Naive thymus-derived CD8-positive, alpha-beta T cell (primary cell): ENCODE measurements at regions not wholly inside any gene's neighbourhood (a gene's known extent, or its start where the extent isn't known, plus 50 kb on each side); places are given as distances from the start of the nearest gene placed in this dataset.
A peak's percentile ranks its signal among the peaks of the same experiment; 100 is the strongest.

Experiments used
- ATAC-seq, 2 donors: fragments of 150-1000 bp; cut with Tn5 transposase in 1 of 2; sonication (Bioruptor Pico), chemical (Tn5 transposase) in 1 of 2; 1 replicate in 1 of 2; 2 replicates in 1 of 2; pipeline ENCODE4 v1.10.0; 2021; ENCODE audit warnings: mild to moderate bottlenecking in 2 of 2, moderate library complexity in 2 of 2
- POLR2A ChIA-PET: fragments of 350-600 bp; sonication (Branson Sonifier 250); formaldehyde crosslinking; loops from one replicate; lab custom pipeline; 2021; ENCODE audit warnings: antibody characterized with exemption; lab: Charles Lee
- DNase-seq, 10 donors: peaks; one replicate each; pipeline versions ENCODE4 v3.0.0 to v3.0.0-alpha.2; 2020 to 2022
- H3K27ac Mint-ChIP-seq, 10 donors: one replicate each; pipeline ENCODE4 v1.8.0; 2020 to 2022; ENCODE audit warnings: mild to moderate bottlenecking in 10 of 10, mixed read lengths in 10 of 10, moderate library complexity in 4 of 10, inconsistent platforms in 1 of 10
- H3K27me3 Mint-ChIP-seq, 5 donors: one replicate each; pipeline ENCODE4 v1.8.0; 2021 to 2022; ENCODE audit warnings: mixed read lengths in 5 of 5
- H3K36me3 Mint-ChIP-seq, 3 donors: one replicate each; pipeline ENCODE4 v1.8.0; 2020 to 2022; ENCODE audit warnings: mixed read lengths in 3 of 3, mild to moderate bottlenecking in 2 of 3, inconsistent platforms in 1 of 3
- H3K4me1 Mint-ChIP-seq, 4 donors: one replicate each; pipeline ENCODE4 v1.8.0; 2021 to 2022; ENCODE audit warnings: mixed read lengths in 4 of 4
- H3K4me3 Mint-ChIP-seq, 10 donors: one replicate each; pipeline ENCODE4 v1.8.0; 2020 to 2022; ENCODE audit warnings: mild to moderate bottlenecking in 10 of 10, mixed read lengths in 10 of 10, moderate library complexity in 6 of 10, inconsistent platforms in 1 of 10
- H3K9me3 Mint-ChIP-seq, 9 donors: one replicate each; pipeline ENCODE4 v1.8.0; 2020 to 2022; ENCODE audit warnings: mixed read lengths in 9 of 9, mild to moderate bottlenecking in 3 of 9, inconsistent platforms in 1 of 9, moderate library complexity in 1 of 9

DNA sequence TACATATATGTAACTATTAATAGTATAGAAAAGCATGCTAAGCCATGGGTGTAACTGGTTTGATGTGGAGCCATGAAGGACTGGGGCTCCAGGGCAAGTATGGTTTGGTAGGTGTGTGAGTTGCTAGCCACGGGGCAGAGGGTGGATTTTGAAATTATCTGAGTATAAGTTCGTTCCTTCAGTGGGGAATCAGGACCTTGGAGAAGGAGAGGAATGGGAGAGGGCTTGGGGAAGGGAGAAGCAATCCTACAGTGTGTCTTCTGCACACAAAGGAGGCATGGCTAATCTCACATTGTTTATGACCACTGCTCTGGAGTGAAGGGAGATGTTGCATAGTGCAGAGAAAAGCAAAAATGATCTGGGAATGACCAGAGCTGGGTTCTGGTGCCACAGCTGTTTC is 127.8 kb upstream of the CADM1 start:
- Mint-ChIP-seq H3K27me3 (peaks cover 4 to 23% (median 9%) of the 10 kb centered on the region in 5 donors), H3K27ac (no peak overlapping the region), H3K36me3 (no peaks in the 10 kb centered on the region), H3K4me1 (no peaks in the 10 kb centered on the region), H3K4me3 (peak overlapping the region in 1 of 10 donors; percentile 61), H3K9me3 (peaks cover 0 to 4% (median 0%) of the 10 kb centered on the region in 9 donors)
- DNase-seq, result no peak
- POLR2A ChIA-PET, result no interaction called here
- no peak for ATAC-seq

- no peaks in the 10 kb centered on the region for H3K36me3 Mint-ChIP-seq
- no peak overlapping the region for H3K4me3 Mint-ChIP-seq
- DNase-seq (no peak), ATAC-seq (no peak)
- peaks cover 4 to 23% (median 9%) of the 10 kb centered on the region in 5 donors for H3K27me3 Mint-ChIP-seq
- peaks cover 0 to 4% (median 0%) of the 10 kb centered on the region in 9 donors for H3K9me3 Mint-ChIP-seq
- POLR2A ChIA-PET, result no interaction called here
- H3K27ac Mint-ChIP-seq, result no peak overlapping the region
- H3K4me1 Mint-ChIP-seq, result no peaks in the 10 kb centered on the region
Measured at GRCh38 chr11:115631609-115632008, 127.4 kb upstream of the CADM1 start.

DNA sequence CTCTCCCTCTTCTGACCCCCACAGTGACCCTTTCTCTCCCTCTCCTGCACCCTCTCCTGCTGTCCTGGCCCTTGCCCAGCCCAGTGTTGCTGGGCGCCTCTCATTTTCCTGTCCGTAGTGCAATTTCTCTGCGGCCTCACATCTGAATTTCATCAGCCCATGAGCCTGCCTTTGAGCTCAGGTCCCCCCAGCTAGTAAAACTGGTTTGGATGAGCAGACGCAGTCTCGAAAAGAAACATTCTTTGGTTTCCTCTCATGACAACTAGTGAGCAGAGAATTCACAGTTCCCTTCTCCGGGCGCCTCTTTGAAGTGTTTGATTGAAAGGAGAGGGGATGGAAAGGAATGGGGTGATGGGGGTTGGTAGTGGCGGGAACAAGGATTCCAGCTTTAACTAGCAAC is 126.0 kb upstream of the CADM1 start:
- H3K9me3 Mint-ChIP-seq, result peaks cover 0 to 4% (median 0%) of the 10 kb centered on the region in 9 donors
- POLR2A ChIA-PET, result no interaction called here
- H3K27ac Mint-ChIP-seq, result no peak overlapping the region
- H3K27me3 Mint-ChIP-seq, result peaks cover 4 to 26% (median 8%) of the 10 kb centered on the region in 5 donors
- H3K4me3 Mint-ChIP-seq, result no peak overlapping the region
- DNase-seq (no peak), ATAC-seq (no peak)
- H3K4me1 Mint-ChIP-seq, result no peaks in the 10 kb centered on the region
- H3K36me3 Mint-ChIP-seq, result no peaks in the 10 kb centered on the region

DNA sequence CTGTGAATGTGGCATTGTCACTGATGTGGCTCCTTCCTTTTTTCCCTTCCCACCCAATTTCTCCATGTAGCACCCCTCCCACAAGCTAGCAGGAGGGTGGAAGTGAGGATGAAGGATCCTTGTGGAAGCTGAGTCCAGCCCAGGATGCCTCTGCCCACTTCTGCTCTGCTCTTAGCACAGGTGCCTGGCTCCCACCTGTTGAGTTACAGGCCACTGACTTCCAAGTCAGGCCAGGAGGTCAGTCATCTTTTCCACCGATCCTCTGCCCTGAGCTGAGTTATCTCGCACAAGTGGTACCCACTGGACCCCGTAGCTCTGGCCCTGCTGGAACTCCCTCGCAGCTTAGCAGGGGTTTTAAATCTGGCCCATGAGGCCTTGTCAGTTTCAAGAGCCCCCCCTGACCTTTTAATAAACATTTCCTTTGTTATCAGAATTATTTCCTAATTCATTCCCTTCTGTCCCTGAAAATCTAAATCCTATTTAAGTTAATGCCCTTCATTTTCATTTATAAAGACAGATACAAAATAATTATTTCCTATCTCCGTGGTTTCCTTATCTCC is 125.3 kb upstream of the CADM1 start:
- POLR2A ChIA-PET, result no interaction called here
- H3K27me3 Mint-ChIP-seq, result peaks cover 4 to 26% (median 8%) of the 10 kb centered on the region in 5 donors
- H3K27ac Mint-ChIP-seq, result no peak overlapping the region
- no peak for ATAC-seq
- H3K9me3 Mint-ChIP-seq, result peaks cover 0 to 4% (median 0%) of the 10 kb centered on the region in 9 donors
- H3K4me3 Mint-ChIP-seq, result no peak overlapping the region
- DNase-seq, result no peak
- H3K4me1 Mint-ChIP-seq, result no peaks in the 10 kb centered on the region
- no peaks in the 10 kb centered on the region for H3K36me3 Mint-ChIP-seq

GRCh38 chr11:115627666-115628460 is 123.6 kb upstream of the CADM1 start:
- Mint-ChIP-seq H3K4me3 (no peak overlapping the region), H3K27ac (no peak overlapping the region), H3K36me3 (no peaks in the 10 kb centered on the region), H3K4me1 (no peaks in the 10 kb centered on the region), H3K9me3 (peaks cover 0 to 4% (median 0%) of the 10 kb centered on the region in 9 donors), H3K27me3 (peaks cover 4 to 26% (median 8%) of the 10 kb centered on the region in 5 donors)
- ATAC-seq (no peak), DNase-seq (no peak)
- POLR2A ChIA-PET, result no interaction called here

DNA sequence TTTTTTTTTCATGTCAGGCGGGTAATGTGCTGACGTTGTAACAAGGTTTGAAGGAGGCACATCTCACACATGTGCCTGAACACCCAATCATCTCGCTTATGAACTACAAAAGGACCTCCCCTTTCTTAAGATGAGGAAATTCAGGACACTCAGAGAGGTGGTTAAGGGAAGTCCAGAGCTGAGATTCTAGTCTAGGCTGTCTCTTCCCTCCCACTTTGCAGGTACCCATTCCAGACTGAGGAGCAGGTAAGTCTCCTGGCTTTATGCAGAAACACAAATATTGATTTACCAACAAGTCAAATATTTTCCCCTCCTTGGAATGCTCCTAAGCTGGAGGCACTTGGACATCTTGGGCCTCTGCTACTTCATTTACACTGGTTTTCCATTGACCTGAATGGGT is 122.9 kb upstream of the CADM1 start:
- Mint-ChIP-seq H3K9me3 (peaks cover 0 to 4% (median 0%) of the 10 kb centered on the region in 9 donors), H3K27me3 (peaks cover 2 to 25% (median 8%) of the 10 kb centered on the region in 5 donors), H3K4me1 (no peaks in the 10 kb centered on the region), H3K27ac (no peak overlapping the region), H3K4me3 (no peak overlapping the region), H3K36me3 (no peaks in the 10 kb centered on the region)
- DNase-seq, result no peak
- ATAC-seq, result no peak
- POLR2A ChIA-PET, result no interaction called here

DNA sequence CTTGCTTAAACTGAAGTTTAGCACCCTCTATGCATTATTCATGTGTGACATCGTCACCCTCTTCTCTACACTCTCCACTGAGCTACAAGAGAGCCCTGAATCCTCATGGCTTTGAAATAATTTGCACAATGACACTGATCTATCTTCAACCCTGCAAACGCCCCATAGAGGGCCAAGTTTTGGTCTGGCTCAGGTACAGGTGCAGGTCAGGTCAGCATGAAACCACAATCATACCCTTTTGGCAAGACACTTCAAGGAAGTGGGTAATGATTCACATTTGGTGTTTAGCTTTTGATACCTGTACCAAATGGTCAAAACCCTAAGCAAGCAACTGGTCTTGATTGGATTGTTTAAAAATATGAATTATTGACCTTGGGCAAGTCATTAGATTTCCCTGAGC is 122.2 kb upstream of the CADM1 start:
- no peak for ATAC-seq
- peaks cover 0 to 4% (median 0%) of the 10 kb centered on the region in 9 donors for H3K9me3 Mint-ChIP-seq
- no peak overlapping the region for H3K4me3 Mint-ChIP-seq
- H3K27ac Mint-ChIP-seq, result no peak overlapping the region
- H3K4me1 Mint-ChIP-seq, result no peaks in the 10 kb centered on the region
- DNase-seq, result no peak
- H3K27me3 Mint-ChIP-seq, result peaks cover 0 to 22% (median 8%) of the 10 kb centered on the region in 5 donors
- POLR2A ChIA-PET, result no interaction called here
- H3K36me3 Mint-ChIP-seq, result no peaks in the 10 kb centered on the region

- ATAC-seq (no peak), DNase-seq (no peak)
- Mint-ChIP-seq H3K9me3 (peaks cover 0 to 4% (median 0%) of the 10 kb centered on the region in 9 donors), H3K27me3 (peaks cover 0 to 21% (median 8%) of the 10 kb centered on the region in 5 donors), H3K36me3 (no peaks in the 10 kb centered on the region), H3K27ac (no peak overlapping the region), H3K4me1 (no peaks in the 10 kb centered on the region), H3K4me3 (no peak overlapping the region)
- POLR2A ChIA-PET, result no interaction called here
Measured at GRCh38 chr11:115625502-115625901, 121.3 kb upstream of the CADM1 start.

GRCh38 chr11:115624065-115624464 is 119.8 kb upstream of the CADM1 start:
- no peak overlapping the region for H3K27ac Mint-ChIP-seq
- DNase-seq, result no peak
- H3K4me3 Mint-ChIP-seq, result no peak overlapping the region
- peaks cover 0 to 12% (median 0%) of the 10 kb centered on the region in 5 donors for H3K27me3 Mint-ChIP-seq
- peaks cover 0 to 4% (median 0%) of the 10 kb centered on the region in 9 donors for H3K9me3 Mint-ChIP-seq
- ATAC-seq, result no peak
- POLR2A ChIA-PET, result no interaction called here
- H3K4me1 Mint-ChIP-seq, result no peaks in the 10 kb centered on the region
- H3K36me3 Mint-ChIP-seq, result no peaks in the 10 kb centered on the region

DNA sequence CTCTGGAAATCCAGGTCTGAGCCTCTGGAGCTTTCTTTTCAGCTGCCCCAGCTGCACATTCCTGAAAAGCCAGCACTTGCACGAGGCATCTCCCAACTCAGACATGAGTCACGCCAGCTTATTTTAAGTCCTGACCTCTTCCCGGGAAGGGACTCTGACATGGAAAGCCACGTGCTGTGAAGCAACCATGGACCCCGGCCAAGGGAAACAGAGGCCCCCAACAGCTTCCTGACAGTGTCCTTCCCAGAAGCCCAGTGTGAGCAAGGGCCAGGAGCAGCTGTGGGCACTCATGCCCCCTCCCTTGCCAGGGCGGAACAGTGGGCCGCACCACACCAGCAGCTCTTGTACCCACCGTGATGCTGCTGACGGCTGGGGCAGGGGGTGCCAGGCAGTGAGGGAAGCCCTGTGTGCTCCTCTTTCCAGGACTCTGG is 118.8 kb upstream of the CADM1 start:
- peaks cover 0 to 12% (median 0%) of the 10 kb centered on the region in 5 donors for H3K27me3 Mint-ChIP-seq
- no peak for DNase-seq
- H3K27ac Mint-ChIP-seq, result no peak overlapping the region
- H3K4me3 Mint-ChIP-seq, result no peak overlapping the region
- POLR2A ChIA-PET, result no interaction called here
- H3K4me1 Mint-ChIP-seq, result no peaks in the 10 kb centered on the region
- no peaks in the 10 kb centered on the region for H3K36me3 Mint-ChIP-seq
- no peak for ATAC-seq
- H3K9me3 Mint-ChIP-seq, result peaks cover 0 to 4% (median 0%) of the 10 kb centered on the region in 9 donors

DNA sequence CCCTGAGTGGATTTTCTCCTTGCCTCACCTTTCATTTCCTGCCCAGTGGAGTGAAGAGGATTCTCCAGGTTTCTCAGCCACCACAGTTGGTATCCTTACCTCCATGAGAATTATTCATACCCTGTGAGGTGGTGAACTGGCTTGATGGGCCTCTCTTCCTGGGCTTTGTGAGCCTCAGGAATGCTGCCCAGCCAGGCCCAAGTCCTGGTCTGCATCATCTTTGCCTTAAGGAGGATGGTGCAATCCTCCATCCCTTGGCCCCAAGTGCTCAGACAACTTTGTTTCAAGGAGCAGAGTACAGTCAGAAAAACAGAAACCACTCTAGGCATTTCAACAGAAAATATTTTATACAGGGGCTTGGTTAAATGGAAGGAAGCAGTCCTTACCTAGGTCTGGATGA is 114.2 kb upstream of the CADM1 start:
- DNase-seq, result no peak
- no peak overlapping the region for H3K27ac Mint-ChIP-seq
- peaks cover 0 to 12% (median 0%) of the 10 kb centered on the region in 5 donors for H3K27me3 Mint-ChIP-seq
- POLR2A ChIA-PET, result no interaction called here
- no peak for ATAC-seq
- H3K9me3 Mint-ChIP-seq, result peaks cover 0 to 8% (median under 1%) of the 10 kb centered on the region in 9 donors
- H3K4me1 Mint-ChIP-seq, result no peaks in the 10 kb centered on the region
- H3K4me3 Mint-ChIP-seq, result no peak overlapping the region
- H3K36me3 Mint-ChIP-seq, result no peaks in the 10 kb centered on the region

DNA sequence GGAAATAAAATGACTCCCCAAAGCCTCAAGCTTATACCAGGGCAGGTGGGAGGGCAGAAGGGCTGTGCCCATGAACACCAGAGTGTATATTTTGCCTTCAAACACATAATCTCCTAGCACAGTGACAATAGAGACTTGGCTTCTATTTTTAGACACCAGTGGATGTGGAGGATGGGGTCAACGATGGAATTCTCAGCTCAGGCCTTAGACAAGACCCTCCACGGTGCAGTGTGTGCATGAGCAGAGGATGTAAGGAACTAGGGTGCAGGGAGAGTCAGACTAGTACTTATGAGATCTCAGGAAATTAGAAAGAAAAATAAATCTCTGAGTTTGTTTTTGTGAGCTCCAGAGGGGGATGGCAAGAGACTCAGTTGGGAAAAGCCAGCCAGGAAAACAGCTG is 113.6 kb upstream of the CADM1 start:
- peaks cover 0 to 8% (median 3%) of the 10 kb centered on the region in 9 donors for H3K9me3 Mint-ChIP-seq
- DNase-seq (no peak), ATAC-seq (no peak)
- H3K27me3 Mint-ChIP-seq, result peaks cover 0 to 12% (median 0%) of the 10 kb centered on the region in 5 donors
- POLR2A ChIA-PET, result no interaction called here
- H3K36me3 Mint-ChIP-seq, result no peaks in the 10 kb centered on the region
- H3K27ac Mint-ChIP-seq, result no peak overlapping the region
- no peaks in the 10 kb centered on the region for H3K4me1 Mint-ChIP-seq
- H3K4me3 Mint-ChIP-seq, result no peak overlapping the region

DNA sequence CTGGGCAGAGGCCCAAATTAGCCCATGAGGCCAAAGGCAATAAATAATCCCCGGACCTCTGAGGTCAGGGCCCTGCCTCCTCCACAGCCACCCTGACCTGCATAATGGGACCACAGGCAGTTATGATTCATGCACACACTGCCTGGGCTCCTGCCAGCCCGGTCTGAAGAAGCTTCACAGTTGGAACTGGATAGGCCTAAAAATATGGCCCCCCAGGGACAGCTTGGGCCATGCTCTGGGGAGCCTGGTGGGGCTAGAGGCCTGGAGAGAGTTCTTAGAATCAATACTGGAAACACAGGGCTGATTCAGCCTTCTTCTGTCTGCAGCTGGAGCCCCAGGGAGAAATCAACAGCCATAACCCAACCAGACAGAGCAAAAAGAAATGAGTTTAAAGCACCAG is 112.8 kb upstream of the CADM1 start:
- DNase-seq, result no peak
- ATAC-seq, result no peak
- Mint-ChIP-seq H3K4me1 (no peaks in the 10 kb centered on the region), H3K27ac (no peak overlapping the region), H3K4me3 (no peak overlapping the region), H3K27me3 (peaks cover 0 to 12% (median 0%) of the 10 kb centered on the region in 5 donors), H3K36me3 (no peaks in the 10 kb centered on the region), H3K9me3 (peaks cover 0 to 12% (median 3%) of the 10 kb centered on the region in 9 donors)
- POLR2A ChIA-PET, result no interaction called here
